ENCODE measurements at regions not wholly inside any gene's neighbourhood (a gene's known extent, or its start where the extent isn't known, plus 50 kb on each side); places are given as distances from the start of the nearest gene placed in this dataset.
A peak's percentile ranks its signal among the peaks of the same experiment; 100 is the strongest.

DNA sequence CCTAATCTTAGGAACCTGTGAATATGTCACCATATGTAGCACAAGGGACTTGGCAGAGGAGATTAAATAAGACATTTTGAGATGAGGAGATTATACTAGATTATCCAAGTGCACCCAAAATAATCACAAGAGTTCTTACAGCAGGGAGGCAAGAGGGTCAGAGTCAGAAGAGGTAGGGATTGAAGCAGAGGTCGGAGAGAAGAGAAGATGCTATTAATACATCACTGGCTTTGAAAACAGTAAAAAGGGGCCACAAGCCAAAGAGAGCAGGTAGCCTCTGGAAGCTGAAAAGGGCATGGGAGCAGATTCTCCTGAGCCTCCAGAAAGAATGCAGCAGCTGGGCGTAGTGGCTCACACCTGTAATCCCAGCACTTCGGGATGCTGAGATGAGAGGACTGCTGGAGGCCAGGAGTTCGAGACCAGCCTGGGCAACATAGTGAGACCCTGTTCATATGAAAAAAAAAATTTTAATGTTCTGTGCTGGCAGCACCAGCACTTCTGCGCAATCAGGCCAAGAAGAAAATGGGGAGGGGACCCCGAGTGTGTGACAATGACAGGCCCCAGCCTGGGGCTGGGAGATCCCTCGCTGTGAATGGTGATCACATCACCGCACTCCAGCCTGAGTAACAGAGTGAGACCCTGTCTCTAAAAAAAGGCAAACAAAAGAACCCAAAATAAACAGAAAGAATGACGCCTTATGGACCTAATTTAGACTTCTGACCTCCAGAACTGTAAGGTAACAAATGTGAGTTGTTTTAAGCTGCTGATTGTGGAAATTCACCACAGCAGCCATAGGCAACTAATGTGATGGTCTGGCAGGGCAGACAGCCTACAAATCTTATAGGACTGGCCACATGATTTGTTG lies 275.4 kb downstream of the MRTFB start:
- no peak overlapping the region for H3K4me3 Mint-ChIP-seq

DNA sequence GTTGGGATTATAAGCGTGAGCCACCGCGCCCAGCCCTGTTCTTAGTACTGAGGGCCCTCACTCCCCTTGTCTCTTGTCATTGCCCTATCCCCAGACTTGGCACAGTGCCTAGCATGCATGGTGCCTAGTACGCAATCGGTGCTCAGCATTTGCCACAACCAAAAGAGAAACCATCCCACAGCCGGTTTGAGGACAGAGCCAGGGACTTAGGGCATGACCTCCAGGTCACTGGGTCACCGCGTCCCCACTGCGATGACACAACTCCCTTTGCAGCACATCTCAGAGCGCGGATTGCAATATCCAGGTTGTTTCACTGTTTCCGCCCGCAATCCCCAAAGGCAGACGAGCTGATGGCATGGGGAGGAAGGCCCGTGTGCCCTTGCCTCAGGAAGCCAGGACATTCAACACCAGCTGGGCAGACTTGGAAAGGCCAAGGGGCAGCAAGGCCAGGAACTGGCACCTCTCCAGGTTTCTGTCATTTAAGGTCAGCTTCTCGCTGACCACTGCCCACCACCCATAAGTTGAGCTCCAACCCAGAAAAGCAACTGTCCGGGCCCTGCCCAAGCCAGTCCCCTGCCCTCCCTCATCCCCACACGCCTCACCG lies 274.5 kb downstream of the MRTFB start:
- ATAC-seq: no peak
- no peak for DNase-seq

More for the DNA sequence above, 275.4 kb downstream of the MRTFB start:
- peaks cover 19% of the 10 kb centered on the region in 2 donors for H3K9me3 Mint-ChIP-seq
- H3K4me1 Mint-ChIP-seq: no peaks in the 10 kb centered on the region
- DNase-seq: no peak
- H3K27me3 Mint-ChIP-seq: no peaks in the 10 kb centered on the region
- H3K27ac Mint-ChIP-seq: no peak overlapping the region
- ATAC-seq: no peak

DNA sequence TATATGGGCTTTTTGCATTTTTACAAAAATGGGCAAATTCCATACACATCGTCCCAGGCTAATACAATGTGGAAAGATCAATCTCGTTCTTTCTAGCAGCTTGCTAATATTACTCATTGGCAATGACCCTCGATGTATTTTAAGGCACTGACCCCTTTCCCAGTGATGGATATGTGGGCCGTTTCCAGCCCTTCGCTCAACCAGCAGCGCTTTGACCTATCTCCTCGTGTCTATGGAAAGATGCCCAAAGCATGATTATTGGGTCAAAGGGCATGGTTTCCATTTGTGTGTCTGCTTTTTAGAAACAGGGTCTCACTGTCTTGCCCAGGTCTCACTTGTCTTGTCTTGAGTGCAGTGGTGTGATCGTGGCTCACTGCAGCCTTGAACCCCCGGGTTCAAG lies 273.8 kb downstream of the MRTFB start:
- no peak overlapping the region for H3K4me3 Mint-ChIP-seq
- ATAC-seq (no peak), DNase-seq (no peak)
- H3K9me3 Mint-ChIP-seq: peaks cover 22 to 23% of the 10 kb centered on the region in 2 donors
- H3K4me1 Mint-ChIP-seq: no peaks in the 10 kb centered on the region
- H3K27ac Mint-ChIP-seq: no peak overlapping the region
- no peaks in the 10 kb centered on the region for H3K27me3 Mint-ChIP-seq

More for the DNA sequence above, 274.5 kb downstream of the MRTFB start:
- Mint-ChIP-seq H3K4me1 (no peaks in the 10 kb centered on the region), H3K9me3 (peaks cover 19 to 21% of the 10 kb centered on the region in 2 donors), H3K27ac (no peak overlapping the region), H3K4me3 (no peak overlapping the region), H3K27me3 (no peaks in the 10 kb centered on the region)

GRCh38 chr16:14344292-14344691 lies 273.2 kb downstream of the MRTFB start:
- Mint-ChIP-seq H3K4me3 (no peak overlapping the region), H3K9me3 (peaks cover 23 to 25% of the 10 kb centered on the region in 2 donors), H3K27ac (no peak overlapping the region), H3K27me3 (no peaks in the 10 kb centered on the region), H3K4me1 (no peaks in the 10 kb centered on the region)
- DNase-seq (no peak), ATAC-seq (no peak)

- no peak overlapping the region for H3K27ac Mint-ChIP-seq
- ATAC-seq: no peak
These were observed 270.5 kb downstream of the MRTFB start for GRCh38 chr16:14341324-14342225.

DNA sequence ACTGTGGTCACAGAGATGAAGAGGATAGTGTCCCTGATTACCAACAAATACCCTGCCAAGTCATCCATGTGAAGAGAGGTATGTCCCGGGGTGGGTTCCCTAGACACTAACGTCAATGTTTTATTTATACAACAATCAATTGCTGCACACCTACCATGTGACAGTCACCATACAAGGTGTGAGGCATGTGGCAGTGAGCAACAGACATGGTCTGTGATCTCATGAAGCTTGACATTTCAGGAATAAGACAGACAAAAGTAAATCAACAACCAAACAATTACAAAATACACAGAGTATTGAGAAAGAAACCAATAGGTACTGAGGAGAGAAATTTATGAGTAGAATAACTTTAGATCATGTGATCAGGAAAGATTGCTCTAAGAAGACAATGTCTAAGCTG lies 268.6 kb downstream of the MRTFB start:
- H3K9me3 Mint-ChIP-seq: peaks cover 18% of the 10 kb centered on the region in 2 donors
- no peak overlapping the region for H3K4me3 Mint-ChIP-seq
- no peak for DNase-seq
- H3K27ac Mint-ChIP-seq: no peak overlapping the region
- ATAC-seq: no peak
- H3K27me3 Mint-ChIP-seq: no peaks in the 10 kb centered on the region
- no peaks in the 10 kb centered on the region for H3K4me1 Mint-ChIP-seq

More at GRCh38 chr16:14341324-14342225, 270.5 kb downstream of the MRTFB start:
- DNase-seq: no peak
- H3K9me3 Mint-ChIP-seq: peaks cover 23 to 25% of the 10 kb centered on the region in 2 donors
- no peaks in the 10 kb centered on the region for H3K4me1 Mint-ChIP-seq
- H3K4me3 Mint-ChIP-seq: no peak overlapping the region
- no peaks in the 10 kb centered on the region for H3K27me3 Mint-ChIP-seq

- H3K4me1 Mint-ChIP-seq: no peaks in the 10 kb centered on the region
- ATAC-seq (no peak), DNase-seq (no peak)
- H3K9me3 Mint-ChIP-seq: peaks cover 18% of the 10 kb centered on the region in 2 donors
- no peaks in the 10 kb centered on the region for H3K27me3 Mint-ChIP-seq
- no peak overlapping the region for H3K27ac Mint-ChIP-seq
- no peak overlapping the region for H3K4me3 Mint-ChIP-seq
These were observed 267.9 kb downstream of the MRTFB start for GRCh38 chr16:14338969-14339368.

GRCh38 chr16:14338236-14338635 lies 267.1 kb downstream of the MRTFB start:
- ATAC-seq (no peak), DNase-seq (no peak)
- Mint-ChIP-seq H3K27me3 (no peaks in the 10 kb centered on the region), H3K27ac (no peak overlapping the region), H3K4me1 (no peaks in the 10 kb centered on the region), H3K4me3 (no peak overlapping the region), H3K9me3 (peaks cover 15 to 17% of the 10 kb centered on the region in 2 donors)

DNA sequence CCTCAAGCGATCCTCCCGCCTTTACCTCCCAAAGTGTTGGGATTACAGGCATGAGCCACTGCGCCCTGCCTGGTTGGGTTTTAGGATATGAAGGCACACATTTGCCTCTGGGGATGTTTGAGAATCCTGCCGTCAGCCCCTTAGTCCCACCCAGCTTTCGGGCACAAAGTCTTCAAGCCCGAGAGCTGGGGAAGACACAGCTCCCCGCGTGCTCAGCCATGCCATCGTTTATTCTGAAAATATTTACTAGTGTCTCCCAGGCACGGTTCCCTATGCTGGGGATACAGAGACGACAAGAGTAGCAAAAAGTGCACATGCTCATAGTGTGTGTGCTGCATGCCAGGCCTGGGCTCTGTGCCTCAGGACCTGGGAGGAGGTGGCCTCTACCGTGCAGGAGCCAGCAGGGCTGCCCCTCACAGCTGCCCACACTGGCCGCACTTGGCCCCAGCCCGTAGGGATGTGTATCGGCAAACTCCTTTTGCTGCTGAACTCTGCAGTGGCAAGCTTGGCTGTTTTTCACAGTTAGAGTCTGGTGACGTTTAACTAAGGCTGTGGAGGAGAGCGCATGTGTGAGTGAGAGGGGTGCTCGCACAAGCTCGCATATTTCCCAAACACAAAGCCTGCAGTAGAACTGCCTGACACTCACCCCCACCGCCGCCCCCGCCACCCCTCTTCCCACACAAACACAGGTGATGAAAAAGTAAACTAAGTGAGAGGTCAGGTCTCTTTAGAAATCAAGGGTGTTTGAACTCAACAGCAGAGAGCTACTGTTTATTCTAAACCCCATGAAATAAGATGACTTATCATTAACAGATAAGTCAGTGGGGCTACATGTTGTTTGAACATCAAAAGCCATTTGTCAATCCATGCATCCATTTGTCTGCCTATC lies 266.4 kb downstream of the MRTFB start:
- H3K27me3 Mint-ChIP-seq: no peaks in the 10 kb centered on the region
- no peak for ATAC-seq
- H3K9me3 Mint-ChIP-seq: peaks cover 8 to 10% of the 10 kb centered on the region in 2 donors
- H3K27ac Mint-ChIP-seq: no peak overlapping the region
- H3K4me1 Mint-ChIP-seq: no peaks in the 10 kb centered on the region
- DNase-seq: no peak
- no peak overlapping the region for H3K4me3 Mint-ChIP-seq

- Mint-ChIP-seq H3K9me3 (peaks cover 0 to 7% of the 10 kb centered on the region in 2 donors), H3K4me3 (no peak overlapping the region), H3K4me1 (no peaks in the 10 kb centered on the region), H3K27ac (no peak overlapping the region), H3K27me3 (no peaks in the 10 kb centered on the region)
- DNase-seq: no peak
- no peak for ATAC-seq
These were observed 264.2 kb downstream of the MRTFB start for GRCh38 chr16:14335297-14335696.

DNA sequence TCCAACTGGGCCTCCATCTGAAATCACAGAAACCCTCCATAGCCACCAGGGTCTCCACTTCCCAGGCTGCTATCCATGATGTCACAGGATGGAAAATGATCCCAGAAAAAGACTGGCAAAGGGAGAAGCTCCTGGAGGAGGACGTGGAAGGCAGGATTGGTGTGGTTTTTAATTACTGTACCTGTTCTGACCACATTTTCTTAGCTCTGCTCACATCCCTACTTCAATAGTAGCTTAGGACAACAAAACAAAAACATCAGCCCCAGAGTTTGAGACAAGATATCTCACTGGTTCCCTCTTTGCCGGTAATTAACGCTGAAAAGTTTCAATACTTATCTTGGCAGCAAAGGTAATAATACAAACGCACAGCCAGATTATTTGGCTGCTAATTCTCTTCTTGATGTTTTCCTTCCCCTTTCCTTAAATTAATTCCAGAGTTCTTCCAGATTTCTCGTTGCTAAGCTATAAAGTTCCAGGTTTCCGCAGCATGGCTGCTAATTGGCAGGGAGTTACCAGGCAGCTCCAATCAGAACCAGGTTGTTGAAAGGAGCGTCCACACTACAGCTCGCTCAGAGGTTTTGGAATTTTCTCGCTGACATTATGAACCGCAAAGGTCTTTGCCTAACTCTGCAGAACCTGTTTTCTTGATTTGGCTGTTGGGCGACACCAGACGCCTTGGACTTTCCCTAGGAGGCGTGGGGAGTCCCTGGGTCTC lies 263.4 kb downstream of the MRTFB start:
- H3K27me3 Mint-ChIP-seq: no peaks in the 10 kb centered on the region
- no peak overlapping the region for H3K4me3 Mint-ChIP-seq
- ATAC-seq (no peak), DNase-seq (no peak)
- peaks cover 5% of the 10 kb centered on the region for H3K4me1 Mint-ChIP-seq
- no peaks in the 10 kb centered on the region for H3K9me3 Mint-ChIP-seq
- H3K27ac Mint-ChIP-seq: no peak overlapping the region

GRCh38 chr16:14333361-14333760 lies 262.2 kb downstream of the MRTFB start:
- peak overlapping the region in 1 of 2 donors; percentile 50 for H3K27ac Mint-ChIP-seq
- no peak overlapping the region for H3K4me3 Mint-ChIP-seq
- no peaks in the 10 kb centered on the region for H3K27me3 Mint-ChIP-seq
- DNase-seq (no peak), ATAC-seq (no peak)
- peaks cover 5% of the 10 kb centered on the region for H3K4me1 Mint-ChIP-seq
- H3K9me3 Mint-ChIP-seq: no peaks in the 10 kb centered on the region

DNA sequence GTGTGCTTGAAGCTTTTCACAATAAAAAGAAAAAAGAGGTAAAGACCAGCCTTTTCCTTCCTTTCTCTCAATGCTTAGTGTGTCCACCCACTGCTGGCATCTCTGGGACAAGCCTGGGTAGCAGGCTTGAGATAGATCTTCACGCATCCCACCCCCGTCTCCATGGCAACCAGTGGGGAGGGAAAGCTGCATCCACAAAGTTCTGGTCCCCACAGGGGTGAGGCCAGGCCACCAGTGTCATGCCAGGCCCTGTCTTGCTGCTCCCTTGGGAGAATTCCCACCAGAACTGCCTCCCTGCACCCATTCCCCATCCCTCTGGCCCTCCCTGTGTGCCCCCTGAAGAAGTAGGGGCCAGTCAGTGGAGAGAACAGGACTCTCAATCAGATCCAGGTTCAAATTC lies 259.9 kb downstream of the MRTFB start:
- no peak overlapping the region for H3K27ac Mint-ChIP-seq
- peaks cover 5% of the 10 kb centered on the region for H3K4me1 Mint-ChIP-seq
- H3K27me3 Mint-ChIP-seq: no peaks in the 10 kb centered on the region
- ATAC-seq (no peak), DNase-seq (no peak)
- no peaks in the 10 kb centered on the region for H3K9me3 Mint-ChIP-seq
- no peak overlapping the region for H3K4me3 Mint-ChIP-seq

DNA sequence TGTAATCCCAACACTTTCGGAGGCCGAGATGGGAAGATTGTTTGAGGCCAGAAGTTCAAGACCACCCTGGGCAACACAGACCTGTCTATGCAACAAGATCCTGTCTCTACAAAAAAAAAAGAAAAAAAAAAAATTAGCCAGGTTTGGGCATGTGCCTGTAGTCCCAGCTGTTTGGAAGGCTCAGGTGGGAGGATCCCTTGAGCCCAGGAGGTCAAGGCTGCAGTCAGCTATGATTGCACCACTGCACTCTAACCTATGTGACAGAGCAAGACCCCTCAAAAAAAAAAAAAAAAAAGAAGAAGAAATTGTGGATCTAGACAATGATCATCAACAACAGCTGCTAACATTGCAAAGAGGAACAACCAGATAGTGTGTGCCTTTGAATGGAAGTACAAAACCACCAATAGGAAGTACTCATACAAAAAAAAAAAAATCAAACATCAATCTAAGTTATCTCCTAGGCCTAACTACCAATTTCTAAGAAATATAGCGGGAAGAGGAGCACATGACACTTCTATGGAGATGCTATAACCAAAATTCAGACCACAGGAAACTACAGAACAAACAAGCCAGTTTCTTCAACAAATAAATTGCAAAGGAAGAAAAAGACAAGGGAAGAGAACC lies 258.7 kb downstream of the MRTFB start:
- no peak for DNase-seq
- Mint-ChIP-seq H3K9me3 (no peaks in the 10 kb centered on the region), H3K27me3 (no peaks in the 10 kb centered on the region), H3K4me1 (peaks cover 5% of the 10 kb centered on the region), H3K4me3 (no peak overlapping the region), H3K27ac (no peak overlapping the region)
- ATAC-seq: no peak

All from stimulated activated naive CD8-positive, alpha-beta T cell treated with anti-CD3 and anti-CD28 coated beads, Interleukin-15, amount 100 ng/mL, for 72 hours (primary cell).